ENCODE measurements at regions not wholly inside any gene's neighbourhood (a gene's known extent, or its start where the extent isn't known, plus 50 kb on each side); places are given as distances from the start of the nearest gene placed in this dataset.

- H3K9me3 ChIP-seq (ENCODE audit: control extremely low read depth in 1 of 3, control insufficient read depth in 2 of 3, insufficient read depth in 1 of 3, low read length in 2 of 3) = peaks cover 0 to 3% (median 0%) of the 10 kb centered on the region in 3 donors
- no peaks in the 10 kb centered on the region for H3K4me1 ChIP-seq (ENCODE audit: control insufficient read depth in 2 of 2, insufficient read depth in 2 of 2, low read length in 2 of 2)
- TF ChIP-seq CTCF (IDR thresholded peaks at IDR 0.05) (no peak), EZH2 (IDR thresholded peaks at IDR 0.05; ENCODE audit: borderline replicate concordance, insufficient read depth, low read depth, low read length, poor library complexity, severe bottlenecking) (no peak)
- ATAC-seq (ENCODE audit: low read depth) (no peak), DNase-seq (no peak)
- H3K4me3 Mint-ChIP-seq = no peak overlapping the region
- no peak overlapping the region for H3K4me2 ChIP-seq (replicated peaks; ENCODE audit: low read depth, low read length, poor library complexity, severe bottlenecking)
- no peaks in the 10 kb centered on the region for H3K9me3 Mint-ChIP-seq (ENCODE audit: insufficient read depth)
- no peaks in the 10 kb centered on the region for H3K79me2 ChIP-seq (ENCODE audit: control insufficient read depth, insufficient read depth, low read length)
- H3K27me3 ChIP-seq (replicated peaks in 1 of 4; ENCODE audit: control extremely low read depth in 1 of 4, control insufficient read depth in 3 of 4, insufficient read depth in 4 of 4, low read length in 3 of 4) = no peaks in the 10 kb centered on the region
- no peak overlapping the region for H3K27ac Mint-ChIP-seq
- H3K4me3 ChIP-seq (ENCODE audit: control extremely low read depth in 1 of 5, extremely low read depth in 1 of 5, insufficient read depth in 1 of 5, low read depth in 2 of 5, low read length in 4 of 5) = no peak overlapping the region
- whole genome bisulfite sequencing (ENCODE audit: insufficient coverage) = 94% methylated on average over 3 of the region's 3 CpGs
- no peaks in the 10 kb centered on the region for H3K36me3 ChIP-seq (replicated peaks in 1 of 2; ENCODE audit: control extremely low read depth in 1 of 2, control insufficient read depth in 1 of 2, extremely low read depth in 1 of 2, insufficient read depth in 2 of 2, low read length in 1 of 2)
- H3K9ac ChIP-seq (ENCODE audit: low read length) = no peak overlapping the region
- H3K27me3 Mint-ChIP-seq = peaks cover 6% of the 10 kb centered on the region
- H4K20me1 ChIP-seq (ENCODE audit: control insufficient read depth, insufficient read depth, low read length, poor library complexity, severe bottlenecking) = no peaks in the 10 kb centered on the region
- ChIA-PET POLR2A (no interaction called here), CTCF (no interaction called here)
- no peaks in the 10 kb centered on the region for H3K4me1 Mint-ChIP-seq
- intact Hi-C loops (cut with micrococcal nuclease) = no loop called here
- no peak overlapping the region for H3K27ac ChIP-seq (ENCODE audit: low read length in 2 of 2)
- no peak overlapping the region for H2AFZ ChIP-seq (ENCODE audit: insufficient read depth, low read depth, low read length, poor library complexity, severe bottlenecking)
Observed at GRCh38 chr2:216799873-216800431, 59.9 kb downstream of the TNP1 start.

GRCh38 chr2:216796115-216796840, 63.6 kb downstream of the TNP1 start:
- Histone ChIP-seq H3K4me1 (ENCODE audit: control insufficient read depth in 2 of 2, insufficient read depth in 2 of 2, low read length in 2 of 2) (no peaks in the 10 kb centered on the region), H3K79me2 (ENCODE audit: control insufficient read depth, insufficient read depth, low read length) (no peaks in the 10 kb centered on the region), H3K4me2 (replicated peaks; ENCODE audit: low read depth, low read length, poor library complexity, severe bottlenecking) (no peak overlapping the region), H3K36me3 (replicated peaks in 1 of 2; ENCODE audit: control extremely low read depth in 1 of 2, control insufficient read depth in 1 of 2, extremely low read depth in 1 of 2, insufficient read depth in 2 of 2, low read length in 1 of 2) (no peaks in the 10 kb centered on the region), H3K27ac (ENCODE audit: low read length in 2 of 2) (no peak overlapping the region), H3K9ac (ENCODE audit: low read length) (no peak overlapping the region), H4K20me1 (ENCODE audit: control insufficient read depth, insufficient read depth, low read length, poor library complexity, severe bottlenecking) (no peaks in the 10 kb centered on the region), H3K9me3 (ENCODE audit: control extremely low read depth in 1 of 3, control insufficient read depth in 2 of 3, insufficient read depth in 1 of 3, low read length in 2 of 3) (peaks cover 0 to 3% (median 0%) of the 10 kb centered on the region in 3 donors), H2AFZ (ENCODE audit: insufficient read depth, low read depth, low read length, poor library complexity, severe bottlenecking) (no peak overlapping the region), H3K27me3 (replicated peaks in 1 of 4; ENCODE audit: control extremely low read depth in 1 of 4, control insufficient read depth in 3 of 4, insufficient read depth in 4 of 4, low read length in 3 of 4) (no peaks in the 10 kb centered on the region), H3K4me3 (ENCODE audit: control extremely low read depth in 1 of 5, extremely low read depth in 1 of 5, insufficient read depth in 1 of 5, low read depth in 2 of 5, low read length in 4 of 5) (no peak overlapping the region)
- CTCF ChIA-PET = no interaction called here
- Mint-ChIP-seq H3K27me3 (peaks cover 13% of the 10 kb centered on the region), H3K4me3 (no peak overlapping the region), H3K27ac (no peak overlapping the region), H3K9me3 (ENCODE audit: insufficient read depth) (no peaks in the 10 kb centered on the region), H3K4me1 (no peaks in the 10 kb centered on the region)
- ATAC-seq (ENCODE audit: low read depth) = no peak
- WGBS (ENCODE audit: insufficient coverage) = 94% methylated on average over 10 of the region's 10 CpGs
- POLR2A ChIA-PET = no interaction called here
- TF ChIP-seq CTCF (IDR thresholded peaks at IDR 0.05) (no peak), EZH2 (IDR thresholded peaks at IDR 0.05; ENCODE audit: borderline replicate concordance, insufficient read depth, low read depth, low read length, poor library complexity, severe bottlenecking) (no peak)
- DNase-seq = no peak
- intact Hi-C loops (cut with micrococcal nuclease) = no loop called here

Data from B cell (primary cell).